CD14-positive monocyte (primary cell): ENCODE measurements at regions not wholly inside any gene's neighbourhood (a gene's known extent, or its start where the extent isn't known, plus 50 kb on each side); places are given as distances from the start of the nearest gene placed in this dataset.

Experiments used
- DNase-seq, 3 donors: peaks; one replicate each; pipeline ENCODE4 v3.0.0-alpha.2; 2011 to 2022
- H2AFZ ChIP-seq: 2 replicates; pipeline ENCODE4 v1.6.0; 2012; ENCODE audit warnings: mild to moderate bottlenecking, low read depth, low read length, inconsistent platforms; ENCODE audit not compliant: insufficient read depth, poor library complexity, severe bottlenecking
- H3K27ac ChIP-seq, 2 donors: 1 replicate in 1 of 2; 2 replicates in 1 of 2; pipeline ENCODE4 v1.5.1; 2012 to 2013; ENCODE audit warnings: low read length in 2 of 2, control low read depth in 1 of 2, inconsistent platforms in 1 of 2, low read depth in 1 of 2, mild to moderate bottlenecking in 1 of 2
- H3K27me3 ChIP-seq, 2 donors: one replicate each; pipeline versions ENCODE4 v1.6.0 to v1.6.1; 2011 to 2013; ENCODE audit warnings: low read length in 2 of 2; ENCODE audit not compliant: control insufficient read depth in 2 of 2, insufficient read depth in 2 of 2
- H3K36me3 ChIP-seq, 2 donors: replicated peaks in 1 of 2; 1 replicate in 1 of 2; 2 replicates in 1 of 2; pipeline versions ENCODE4 v1.5.1 to v1.6.1; 2012 to 2013; ENCODE audit warnings: low read length in 2 of 2, control low read depth in 1 of 2, inconsistent platforms in 1 of 2, mild to moderate bottlenecking in 1 of 2; ENCODE audit not compliant: insufficient read depth in 2 of 2, control insufficient read depth in 1 of 2
- H3K4me1 ChIP-seq, 2 donors: 1 replicate in 1 of 2; 2 replicates in 1 of 2; pipeline versions ENCODE4 v1.5.1 to v1.6.1; 2012 to 2013; ENCODE audit warnings: low read length in 2 of 2, control low read depth in 1 of 2, inconsistent platforms in 1 of 2, mild to moderate bottlenecking in 1 of 2, moderate library complexity in 1 of 2; ENCODE audit not compliant: insufficient read depth in 2 of 2, control insufficient read depth in 1 of 2
- H3K4me2 ChIP-seq: replicated peaks from 2 replicates; pipeline ENCODE3; 2012; ENCODE audit warnings: low read length, moderate library complexity, mild to moderate bottlenecking; ENCODE audit not compliant: poor library complexity, severe bottlenecking; ENCODE audit errors: extremely low read depth
- H3K4me3 ChIP-seq, 3 experiments: fragments of 200-600 bp in 1 of 3; sonication (generic) in 1 of 3; replicated peaks in 1 of 3; 1 replicate in 2 of 3; 2 replicates in 1 of 3; pipeline ENCODE4 v1.5.1; 2011 to 2013; ENCODE audit warnings: low read length in 3 of 3, mild to moderate bottlenecking in 3 of 3, control low read depth in 2 of 3, low read depth in 2 of 3, inconsistent platforms in 1 of 3, moderate library complexity in 1 of 3
- H3K79me2 ChIP-seq: 2 replicates; pipeline ENCODE4 v1.6.0; 2012; ENCODE audit warnings: mild to moderate bottlenecking, control low read depth, inconsistent platforms, low read length, moderate library complexity; ENCODE audit not compliant: insufficient read depth
- H3K9ac ChIP-seq: 2 replicates; pipeline ENCODE4 v1.6.0; 2017; ENCODE audit warnings: low read length, mild to moderate bottlenecking; ENCODE audit not compliant: insufficient read depth, poor library complexity, severe bottlenecking
- H3K9me3 ChIP-seq, 2 donors: replicated peaks in 1 of 2; 1 replicate in 1 of 2; 2 replicates in 1 of 2; pipeline versions ENCODE4 v1.5.1 to v1.6.1; 2012 to 2013; ENCODE audit warnings: low read length in 2 of 2, control low read depth in 1 of 2; ENCODE audit not compliant: control insufficient read depth in 1 of 2, insufficient read depth in 1 of 2
- H4K20me1 ChIP-seq: 2 replicates; pipeline ENCODE4 v1.6.0; 2012; ENCODE audit warnings: mild to moderate bottlenecking, low read length, control low read depth, moderate library complexity; ENCODE audit not compliant: insufficient read depth
- H3K27ac Mint-ChIP-seq, 7 donors: one replicate each; pipeline ENCODE4 v1.8.0; 2020; ENCODE audit warnings: mild to moderate bottlenecking in 7 of 7, mixed read lengths in 7 of 7, moderate library complexity in 6 of 7, inconsistent platforms in 2 of 7
- H3K27me3 Mint-ChIP-seq, 3 donors: one replicate each; pipeline ENCODE4 v1.8.0; 2021 to 2022; ENCODE audit warnings: low read depth in 3 of 3, mild to moderate bottlenecking in 3 of 3, mixed read lengths in 3 of 3, moderate library complexity in 3 of 3, inconsistent platforms in 1 of 3
- H3K36me3 Mint-ChIP-seq, 2 donors: one replicate each; pipeline ENCODE4 v1.8.0; 2020; ENCODE audit warnings: mixed read lengths in 2 of 2, inconsistent platforms in 1 of 2, mild to moderate bottlenecking in 1 of 2
- H3K4me1 Mint-ChIP-seq: one replicate; pipeline ENCODE4 v1.8.0; 2020; ENCODE audit warnings: mild to moderate bottlenecking, mixed read lengths
- H3K4me3 Mint-ChIP-seq, 2 donors: one replicate each; pipeline ENCODE4 v1.8.0; 2020; ENCODE audit warnings: mild to moderate bottlenecking in 2 of 2, mixed read lengths in 2 of 2, moderate library complexity in 1 of 2
- H3K9me3 Mint-ChIP-seq, 7 donors: one replicate each; pipeline ENCODE4 v1.8.0; 2020 to 2022; ENCODE audit warnings: mixed read lengths in 7 of 7, mild to moderate bottlenecking in 6 of 7, moderate library complexity in 6 of 7, inconsistent platforms in 2 of 7
- WGBS: methylation state at CpG from one replicate; pipeline ENCODE4 v1.1.5; 2013; ENCODE audit warnings: missing lambda C conversion rate; ENCODE audit not compliant: insufficient coverage; 5-methylcytosine and 5-hydroxymethylcytosine counted together
- intact Hi-C, 2 donors: fragments of 100-400 bp; cut with micrococcal nuclease; formaldehyde crosslinking; loops; one replicate each; pipeline versions ENCODE4 v1.15.0 to v1.15.1; 2023
- TF ChIP-seq, protein P1 (sequence below): fragments of 200-600 bp; IDR thresholded peaks from one replicate; pipeline ENCODE4 v1.8.0; 2022; ENCODE audit warnings: antibody characterized with exemption, mild to moderate bottlenecking

DNA sequence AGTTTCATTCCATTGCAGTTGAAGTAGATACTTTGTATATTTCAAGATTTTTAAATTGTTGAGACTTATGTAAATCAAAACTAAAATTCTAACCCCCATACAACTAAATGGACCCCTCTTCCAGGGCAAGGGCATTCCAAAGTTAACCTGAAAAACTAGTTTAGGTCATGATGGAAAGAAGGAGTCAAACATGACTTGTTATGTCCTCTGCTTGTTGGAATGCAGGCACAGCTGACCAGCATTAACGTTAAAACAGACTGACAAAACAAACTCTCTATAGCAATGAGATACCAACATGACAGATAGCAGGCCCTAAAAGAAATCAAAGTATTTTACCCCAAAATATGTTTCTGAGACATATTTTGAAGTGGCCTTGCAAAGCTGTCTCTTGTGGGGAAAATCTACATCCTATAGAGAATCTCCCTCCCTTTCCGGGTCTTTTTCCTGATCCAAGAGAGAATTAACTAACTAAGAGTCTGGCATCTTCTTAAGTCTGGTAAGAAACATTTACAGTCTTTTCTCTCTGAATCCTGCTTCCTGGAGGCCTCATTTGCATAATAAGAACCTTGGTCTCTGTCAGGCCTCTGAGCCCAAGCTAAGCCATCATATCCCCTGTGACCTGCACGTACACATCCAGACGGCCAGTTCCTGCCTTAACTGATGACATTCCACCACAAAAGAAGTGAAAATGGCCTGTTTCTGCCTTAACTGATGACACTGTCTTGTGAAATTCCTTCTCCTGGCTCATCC is 124.3 kb upstream of the ATXN1 start:
- H3K4me3 Mint-ChIP-seq, result no peak overlapping the region
- H3K9me3 ChIP-seq, result no peaks in the 10 kb centered on the region
- no peaks in the 10 kb centered on the region for H3K27me3 ChIP-seq
- H3K36me3 Mint-ChIP-seq, result peaks cover 3 to 6% of the 10 kb centered on the region in 2 donors
- no peak for DNase-seq
- H3K4me3 ChIP-seq, result no peak overlapping the region
- no peak overlapping the region for H2AFZ ChIP-seq
- TF ChIP-seq, protein P1, sequence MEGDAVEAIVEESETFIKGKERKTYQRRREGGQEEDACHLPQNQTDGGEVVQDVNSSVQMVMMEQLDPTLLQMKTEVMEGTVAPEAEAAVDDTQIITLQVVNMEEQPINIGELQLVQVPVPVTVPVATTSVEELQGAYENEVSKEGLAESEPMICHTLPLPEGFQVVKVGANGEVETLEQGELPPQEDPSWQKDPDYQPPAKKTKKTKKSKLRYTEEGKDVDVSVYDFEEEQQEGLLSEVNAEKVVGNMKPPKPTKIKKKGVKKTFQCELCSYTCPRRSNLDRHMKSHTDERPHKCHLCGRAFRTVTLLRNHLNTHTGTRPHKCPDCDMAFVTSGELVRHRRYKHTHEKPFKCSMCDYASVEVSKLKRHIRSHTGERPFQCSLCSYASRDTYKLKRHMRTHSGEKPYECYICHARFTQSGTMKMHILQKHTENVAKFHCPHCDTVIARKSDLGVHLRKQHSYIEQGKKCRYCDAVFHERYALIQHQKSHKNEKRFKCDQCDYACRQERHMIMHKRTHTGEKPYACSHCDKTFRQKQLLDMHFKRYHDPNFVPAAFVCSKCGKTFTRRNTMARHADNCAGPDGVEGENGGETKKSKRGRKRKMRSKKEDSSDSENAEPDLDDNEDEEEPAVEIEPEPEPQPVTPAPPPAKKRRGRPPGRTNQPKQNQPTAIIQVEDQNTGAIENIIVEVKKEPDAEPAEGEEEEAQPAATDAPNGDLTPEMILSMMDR, result no peak
- H3K4me1 Mint-ChIP-seq, result peaks cover 40% of the 10 kb centered on the region
- H4K20me1 ChIP-seq, result no peaks in the 10 kb centered on the region
- intact Hi-C loops, result no loop called here
- no CpG with 5 or more reads among the region's 4 CpGs for WGBS
- H3K36me3 ChIP-seq, result no peaks in the 10 kb centered on the region
- no peak overlapping the region for H3K9ac ChIP-seq
- no peaks in the 10 kb centered on the region for H3K79me2 ChIP-seq
- H3K4me1 ChIP-seq, result peaks cover 14 to 17% of the 10 kb centered on the region in 2 donors
- no peak overlapping the region for H3K27ac ChIP-seq
- H3K27ac Mint-ChIP-seq, result no peak overlapping the region
- peaks cover 1 to 8% (median 6%) of the 10 kb centered on the region in 3 donors for H3K27me3 Mint-ChIP-seq
- H3K4me2 ChIP-seq, result no peak overlapping the region
- peaks cover 0 to 12% (median 4%) of the 10 kb centered on the region in 7 donors for H3K9me3 Mint-ChIP-seq

DNA sequence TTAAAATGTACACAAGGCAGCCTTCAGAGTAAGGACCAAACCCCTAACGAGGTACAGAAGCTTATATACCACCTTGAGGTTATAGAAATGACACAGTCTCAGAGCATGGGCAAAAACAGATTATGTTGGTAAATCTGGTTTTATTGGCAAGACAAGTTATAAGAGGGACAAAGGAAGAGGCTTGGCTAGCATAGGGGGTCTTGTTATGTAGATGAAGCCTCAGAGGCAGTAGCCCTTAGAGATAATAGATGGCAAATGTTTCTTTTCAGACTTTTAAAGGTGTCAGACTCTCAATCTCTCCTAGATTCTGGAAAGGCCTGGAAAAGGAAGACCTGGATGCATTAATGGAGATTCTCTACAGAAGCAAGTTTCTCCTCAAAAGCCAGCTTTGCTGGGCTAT is 123.3 kb upstream of the ATXN1 start:
- TF ChIP-seq, protein P1, result no peak
- intact Hi-C loops, result no loop called here
- WGBS, result no CpG with 5 or more reads among the region's 1 CpG

More for the DNA sequence above, 123.3 kb upstream of the ATXN1 start:
- H3K27me3 Mint-ChIP-seq, result peaks cover 1 to 8% (median 6%) of the 10 kb centered on the region in 3 donors
- H3K4me3 ChIP-seq, result no peak overlapping the region
- H3K27me3 ChIP-seq, result no peaks in the 10 kb centered on the region
- no peak overlapping the region for H3K4me3 Mint-ChIP-seq
- H3K27ac Mint-ChIP-seq, result no peak overlapping the region
- H3K36me3 ChIP-seq, result no peaks in the 10 kb centered on the region
- H3K9me3 Mint-ChIP-seq, result peaks cover 0 to 12% (median 4%) of the 10 kb centered on the region in 7 donors
- peaks cover 32% of the 10 kb centered on the region for H3K4me1 Mint-ChIP-seq
- peaks cover 10 to 11% of the 10 kb centered on the region in 2 donors for H3K4me1 ChIP-seq
- peaks cover 3 to 6% of the 10 kb centered on the region in 2 donors for H3K36me3 Mint-ChIP-seq
- no peaks in the 10 kb centered on the region for H3K9me3 ChIP-seq
- no peaks in the 10 kb centered on the region for H4K20me1 ChIP-seq
- no peak overlapping the region for H3K4me2 ChIP-seq
- H3K79me2 ChIP-seq, result no peaks in the 10 kb centered on the region
- H2AFZ ChIP-seq, result no peak overlapping the region
- H3K27ac ChIP-seq, result no peak overlapping the region
- no peak for DNase-seq
- H3K9ac ChIP-seq, result no peak overlapping the region
